HUES6 (cell line): ENCODE measurements at regions not wholly inside any gene's neighbourhood (a gene's known extent, or its start where the extent isn't known, plus 50 kb on each side); places are given as distances from the start of the nearest gene placed in this dataset.
"Not testable (repeated sequence)": the region's sequence is repeated elsewhere in the genome, so short reads cannot be mapped to it uniquely, and the experiment has no call there.

Source experiments
- H3K27ac ChIP-seq: 2 replicates; pipeline ENCODE4 v1.7.0; 2013; ENCODE audit warnings: low read depth, mild to moderate bottlenecking, low read length, inconsistent platforms
- H3K27me3 ChIP-seq: 2 replicates; pipeline ENCODE4 v1.6.1; 2013; ENCODE audit warnings: low read length; ENCODE audit not compliant: control insufficient read depth, insufficient read depth
- H3K36me3 ChIP-seq: 2 replicates; pipeline ENCODE4 v1.6.1; 2013; ENCODE audit warnings: low read length; ENCODE audit not compliant: control insufficient read depth, insufficient read depth
- H3K4me1 ChIP-seq: 2 replicates; pipeline ENCODE4 v1.6.1; 2013; ENCODE audit warnings: low read length; ENCODE audit not compliant: control insufficient read depth, insufficient read depth
- H3K4me3 ChIP-seq: 2 replicates; pipeline ENCODE4 v1.5.1; 2013; ENCODE audit warnings: low read depth, low read length
- H3K9ac ChIP-seq: one replicate; pipeline ENCODE4 v1.6.1; 2013; ENCODE audit warnings: mild to moderate bottlenecking, low read length
- H3K9me3 ChIP-seq: 2 replicates; pipeline ENCODE4 v1.6.1; 2013; ENCODE audit warnings: low read depth, low read length; ENCODE audit not compliant: control insufficient read depth, insufficient read depth

DNA sequence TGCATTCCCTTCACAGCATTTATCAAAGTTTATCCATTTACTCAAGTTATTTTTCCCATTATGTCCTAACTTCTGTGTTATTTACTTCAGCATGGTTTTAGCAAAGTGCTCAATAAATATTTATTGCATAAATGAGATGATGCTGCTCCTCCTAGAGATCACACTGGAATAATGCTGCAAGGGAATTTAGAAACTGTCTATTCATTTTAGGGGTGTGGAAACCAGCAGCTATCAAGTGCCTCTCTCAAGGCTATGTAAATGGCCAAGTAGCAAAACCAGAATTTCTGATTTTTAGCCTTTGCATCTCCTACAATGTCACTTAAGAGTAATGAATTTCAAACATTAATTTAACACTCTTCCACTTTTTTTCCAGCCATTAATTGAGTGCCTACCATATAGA is 316.2 kb downstream of the COL12A1 start:
- H3K27me3 ChIP-seq: no peaks in the 10 kb centered on the region
- H3K9ac ChIP-seq: no peak overlapping the region
- no peaks in the 10 kb centered on the region for H3K4me1 ChIP-seq
- no peak overlapping the region for H3K27ac ChIP-seq
- H3K36me3 ChIP-seq: no peaks in the 10 kb centered on the region
- no peaks in the 10 kb centered on the region for H3K9me3 ChIP-seq
- no peak overlapping the region for H3K4me3 ChIP-seq

DNA sequence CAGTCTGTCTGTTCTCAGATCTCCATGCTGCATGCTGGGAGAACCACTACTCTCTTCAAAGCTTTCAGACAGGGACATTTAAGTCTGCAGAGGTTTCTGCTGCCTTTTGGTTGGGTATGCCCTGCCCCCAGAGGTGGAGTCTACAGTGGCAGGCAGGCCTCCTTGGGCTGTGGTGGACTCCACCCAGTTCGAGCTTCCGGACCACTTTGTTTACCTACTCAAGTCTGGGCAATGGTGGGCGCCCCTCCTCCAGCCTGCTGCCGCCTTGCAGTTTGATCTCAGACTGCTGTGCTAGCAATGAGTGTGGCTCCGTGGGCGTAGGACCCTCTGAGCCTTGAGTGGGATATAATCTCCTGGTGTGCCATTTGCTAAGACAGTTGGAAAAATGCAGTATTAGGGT is 317.1 kb downstream of the COL12A1 start:
- H3K9ac ChIP-seq, H3K27me3 ChIP-seq, H3K9me3 ChIP-seq, H3K36me3 ChIP-seq, H3K4me3 ChIP-seq, H3K4me1 ChIP-seq, H3K27ac ChIP-seq: not testable (repeated sequence)

DNA sequence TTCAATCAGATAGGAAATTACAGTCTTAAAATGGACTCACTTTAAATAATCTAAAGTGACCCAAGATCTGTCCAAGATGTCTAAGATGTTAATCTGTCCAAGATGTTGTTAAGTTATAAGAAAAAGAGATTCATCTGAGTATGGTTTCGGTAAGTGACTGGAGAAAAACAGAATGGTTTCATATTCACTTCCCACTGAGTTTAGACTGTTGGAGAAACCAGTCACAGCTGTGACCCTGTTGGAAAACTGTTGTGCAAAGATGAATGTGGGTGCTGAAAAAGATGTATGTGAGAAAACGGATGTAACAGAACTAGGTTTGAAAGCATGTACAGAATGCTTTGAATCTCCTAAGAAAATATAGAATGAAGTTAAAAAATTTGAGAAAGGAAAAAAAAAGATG is 325.9 kb downstream of the COL12A1 start:
- H3K27me3 ChIP-seq: no peaks in the 10 kb centered on the region
- no peaks in the 10 kb centered on the region for H3K4me1 ChIP-seq
- H3K27ac ChIP-seq: no peak overlapping the region
- H3K9ac ChIP-seq: no peak overlapping the region
- H3K36me3 ChIP-seq: no peaks in the 10 kb centered on the region
- no peaks in the 10 kb centered on the region for H3K9me3 ChIP-seq
- no peak overlapping the region for H3K4me3 ChIP-seq

DNA sequence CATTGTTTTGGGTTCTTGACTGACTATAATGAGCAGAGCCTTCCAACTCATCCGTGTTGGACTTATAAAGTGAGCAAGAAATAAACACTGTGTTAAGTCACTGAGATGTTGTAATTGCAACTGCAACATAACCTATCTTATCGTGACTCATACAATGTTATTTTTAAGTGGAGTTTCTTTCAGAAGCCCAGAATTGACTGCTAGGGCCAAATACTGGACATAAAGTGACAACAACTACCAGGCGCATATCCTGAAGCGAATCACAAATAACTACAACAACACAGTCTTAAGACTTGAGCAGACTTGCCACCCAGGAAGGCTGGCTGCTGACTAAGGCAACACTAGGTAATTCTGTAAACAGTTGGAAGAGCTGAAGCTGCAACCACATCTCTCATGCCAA is 326.6 kb downstream of the COL12A1 start:
- Histone ChIP-seq H3K27ac (no peak overlapping the region), H3K9me3 (no peaks in the 10 kb centered on the region), H3K9ac (no peak overlapping the region), H3K27me3 (no peaks in the 10 kb centered on the region), H3K4me3 (no peak overlapping the region), H3K36me3 (no peaks in the 10 kb centered on the region), H3K4me1 (no peaks in the 10 kb centered on the region)

DNA sequence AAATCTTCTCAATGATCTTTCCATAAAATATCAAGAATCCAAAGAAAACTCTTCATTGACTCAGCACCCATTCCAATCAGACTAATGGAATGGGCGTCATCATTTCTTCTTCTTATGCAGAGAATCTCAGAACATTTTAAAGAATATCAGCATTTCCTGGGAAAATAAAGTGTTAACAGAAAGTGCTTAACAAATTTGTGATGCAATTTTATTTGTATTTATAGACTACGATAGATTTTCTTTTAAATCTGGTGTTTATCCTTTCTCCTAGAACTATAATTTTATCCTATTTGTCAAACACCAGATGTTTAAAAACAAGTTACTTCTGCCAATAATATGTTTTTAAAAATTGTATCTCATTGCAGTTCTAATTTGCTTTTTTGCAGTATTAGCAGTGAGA is 330.7 kb downstream of the COL12A1 start:
- no peaks in the 10 kb centered on the region for H3K27me3 ChIP-seq
- H3K36me3 ChIP-seq: no peaks in the 10 kb centered on the region
- no peaks in the 10 kb centered on the region for H3K4me1 ChIP-seq
- no peak overlapping the region for H3K4me3 ChIP-seq
- H3K27ac ChIP-seq: no peak overlapping the region
- H3K9me3 ChIP-seq: no peaks in the 10 kb centered on the region
- H3K9ac ChIP-seq: no peak overlapping the region

DNA sequence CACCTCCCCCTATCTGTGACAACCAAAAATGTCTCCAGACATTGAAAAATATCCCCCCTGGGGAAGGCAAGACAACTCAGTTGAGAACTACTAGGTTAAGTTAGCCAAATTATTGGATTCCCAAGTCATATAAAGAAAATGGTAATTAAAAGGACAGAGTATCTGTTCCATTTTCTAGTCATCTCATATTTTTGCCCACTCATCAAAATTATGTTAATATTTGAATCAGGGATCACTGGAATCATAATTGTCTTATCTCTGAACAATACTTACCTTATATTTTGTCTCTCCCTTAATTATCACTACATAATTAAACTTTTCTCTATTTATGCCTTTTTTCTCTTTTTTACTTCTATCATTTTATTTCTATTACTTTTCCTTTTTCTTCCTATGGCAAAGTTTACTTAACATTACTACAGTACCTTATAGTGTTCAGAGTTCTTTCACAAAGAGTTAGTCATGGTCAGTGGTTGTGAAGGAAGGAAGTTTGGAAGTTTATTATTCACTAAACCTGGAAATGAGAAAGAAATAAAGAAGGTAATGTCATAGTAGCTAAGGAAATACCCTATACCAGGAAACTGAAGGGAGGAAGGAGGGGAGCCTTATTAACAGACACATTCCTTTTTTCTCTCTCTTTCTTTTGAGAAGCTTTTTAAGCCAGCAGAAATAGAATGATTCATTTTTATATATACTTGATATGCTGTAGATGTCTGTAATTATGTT is 332.9 kb downstream of the COL12A1 start:
- no peaks in the 10 kb centered on the region for H3K4me1 ChIP-seq
- H3K36me3 ChIP-seq: no peaks in the 10 kb centered on the region
- H3K27me3 ChIP-seq: no peaks in the 10 kb centered on the region
- no peak overlapping the region for H3K4me3 ChIP-seq
- no peaks in the 10 kb centered on the region for H3K9me3 ChIP-seq
- no peak overlapping the region for H3K27ac ChIP-seq
- H3K9ac ChIP-seq: no peak overlapping the region

DNA sequence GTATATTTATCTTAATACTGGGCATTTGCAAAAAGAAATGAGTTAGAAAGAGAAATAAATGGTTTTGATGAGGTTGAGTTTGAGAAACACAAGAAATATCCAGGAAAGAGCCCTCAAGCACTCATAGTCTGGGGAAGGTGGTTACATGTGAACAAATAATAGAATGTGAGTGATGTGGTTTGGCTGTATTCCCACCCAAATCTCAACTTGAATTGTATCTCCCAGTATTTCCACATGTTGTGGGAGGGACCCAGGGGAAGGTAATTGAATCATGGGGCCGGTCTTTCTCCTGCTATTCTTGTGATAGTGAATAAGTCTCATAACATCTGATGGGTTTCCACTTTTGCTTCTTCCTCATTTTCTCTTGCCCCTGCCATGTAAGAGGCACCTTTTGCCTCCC is 334.1 kb downstream of the COL12A1 start:
- no peaks in the 10 kb centered on the region for H3K4me1 ChIP-seq
- H3K9me3 ChIP-seq: no peaks in the 10 kb centered on the region
- H3K27ac ChIP-seq: no peak overlapping the region
- H3K4me3 ChIP-seq: no peak overlapping the region
- no peaks in the 10 kb centered on the region for H3K27me3 ChIP-seq
- no peak overlapping the region for H3K9ac ChIP-seq
- H3K36me3 ChIP-seq: no peaks in the 10 kb centered on the region

DNA sequence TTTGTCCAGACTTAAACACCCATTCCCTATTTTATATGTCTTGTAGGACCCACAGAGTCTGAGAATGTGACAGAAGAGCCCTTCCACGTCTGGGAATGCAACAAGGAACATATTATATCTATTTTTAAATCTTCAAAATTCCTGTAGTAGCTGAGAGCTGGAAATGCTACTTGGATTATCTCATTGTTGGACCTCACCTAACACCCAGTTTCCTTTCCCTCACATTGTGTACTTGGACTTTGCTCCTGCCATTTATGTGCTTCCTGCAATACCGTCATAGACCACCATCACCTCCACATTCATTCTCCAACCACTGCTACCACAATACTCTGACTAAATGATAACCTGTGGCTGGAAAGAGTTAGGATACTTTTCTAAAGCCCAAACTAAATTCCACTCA is 335.4 kb downstream of the COL12A1 start:
- Histone ChIP-seq H3K9me3 (no peaks in the 10 kb centered on the region), H3K27ac (no peak overlapping the region), H3K36me3 (no peaks in the 10 kb centered on the region), H3K4me3 (no peak overlapping the region), H3K27me3 (no peaks in the 10 kb centered on the region), H3K4me1 (no peaks in the 10 kb centered on the region), H3K9ac (no peak overlapping the region)

DNA sequence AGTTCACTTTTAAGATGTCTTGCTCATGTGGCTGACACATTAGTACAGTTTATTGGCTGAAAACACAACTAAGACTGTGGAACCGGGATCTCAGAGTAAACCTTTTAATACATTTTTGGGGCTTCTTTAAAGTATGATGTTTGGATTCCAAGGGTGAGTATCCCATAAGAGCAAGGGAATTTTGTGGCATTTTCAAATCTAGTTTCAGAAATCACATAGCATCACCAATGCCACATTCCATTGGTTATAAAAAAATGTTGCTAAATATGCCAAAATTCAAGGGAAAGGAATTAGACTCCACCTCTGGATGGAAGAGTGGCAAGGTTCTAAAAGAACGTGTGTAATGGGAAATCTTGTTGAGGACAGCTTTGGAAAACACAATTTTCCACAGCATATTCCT is 338.6 kb downstream of the COL12A1 start:
- no peak overlapping the region for H3K4me3 ChIP-seq
- no peaks in the 10 kb centered on the region for H3K4me1 ChIP-seq
- no peaks in the 10 kb centered on the region for H3K27me3 ChIP-seq
- H3K36me3 ChIP-seq: no peaks in the 10 kb centered on the region
- H3K9ac ChIP-seq: no peak overlapping the region
- no peaks in the 10 kb centered on the region for H3K9me3 ChIP-seq
- H3K27ac ChIP-seq: no peak overlapping the region

DNA sequence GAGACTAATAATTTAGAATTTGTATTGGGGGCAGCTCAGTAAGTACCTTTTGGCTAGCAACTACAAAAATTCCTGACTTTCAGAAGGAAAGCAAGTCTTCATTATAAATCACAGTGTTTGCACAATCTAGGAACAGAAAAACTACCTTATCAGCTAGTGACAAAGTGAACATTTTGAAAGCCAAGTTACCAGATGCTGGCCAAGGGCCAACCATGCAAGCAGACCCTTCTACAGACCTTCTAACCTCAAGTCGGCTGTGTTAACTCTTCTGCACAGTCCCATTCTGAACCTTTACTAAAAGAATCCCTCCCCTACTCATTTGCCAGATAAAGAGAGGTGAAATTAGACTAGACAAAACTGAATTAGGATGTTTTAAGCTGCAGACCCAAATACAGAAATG is 341.9 kb downstream of the COL12A1 start:
- H3K4me3 ChIP-seq: no peak overlapping the region

DNA sequence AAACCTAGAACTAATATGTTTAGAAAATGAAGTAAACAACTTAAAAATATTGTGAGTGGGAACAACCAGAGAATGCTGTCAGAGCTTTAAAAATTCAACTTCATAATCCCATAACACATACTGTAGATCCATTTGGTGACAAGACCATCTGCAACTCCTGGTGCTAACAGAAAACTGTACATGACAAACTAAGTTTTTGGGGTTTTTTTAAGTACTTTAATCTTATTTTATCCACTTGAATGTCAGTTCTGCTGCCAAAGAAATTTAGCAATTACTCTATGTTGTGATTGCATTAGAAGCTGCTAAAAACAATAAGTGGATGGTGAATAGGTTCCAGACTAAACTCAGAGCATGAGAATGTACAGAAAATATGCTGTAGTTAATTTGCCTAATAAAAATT is 345.4 kb downstream of the COL12A1 start:
- H3K9me3 ChIP-seq: no peaks in the 10 kb centered on the region
- no peaks in the 10 kb centered on the region for H3K27me3 ChIP-seq
- H3K4me3 ChIP-seq: no peak overlapping the region
- no peak overlapping the region for H3K9ac ChIP-seq
- H3K4me1 ChIP-seq: no peaks in the 10 kb centered on the region
- H3K27ac ChIP-seq: no peak overlapping the region
- H3K36me3 ChIP-seq: no peaks in the 10 kb centered on the region

More for the DNA sequence above, 341.9 kb downstream of the COL12A1 start:
- Histone ChIP-seq H3K4me1 (no peaks in the 10 kb centered on the region), H3K36me3 (no peaks in the 10 kb centered on the region), H3K27me3 (no peaks in the 10 kb centered on the region), H3K9me3 (no peaks in the 10 kb centered on the region), H3K9ac (no peak overlapping the region), H3K27ac (no peak overlapping the region)

DNA sequence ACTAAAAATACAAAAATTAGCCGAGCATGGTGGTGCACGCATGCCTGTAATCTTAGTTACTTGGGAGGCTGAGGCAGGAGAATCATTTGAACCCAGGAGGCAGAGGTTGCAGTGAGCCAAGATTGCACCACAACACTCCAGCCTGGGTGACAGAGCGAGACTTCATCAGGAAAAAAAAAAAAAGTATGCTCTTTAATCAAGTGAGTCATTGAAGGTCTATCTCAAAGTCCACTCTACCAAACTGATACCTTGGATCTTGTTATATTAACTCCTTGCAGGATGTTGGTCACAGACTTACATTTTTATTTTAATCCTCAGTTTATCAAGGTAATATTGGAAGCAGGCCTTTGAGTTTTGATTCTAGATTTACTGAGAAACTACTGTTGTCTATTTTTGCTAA is 348.7 kb downstream of the COL12A1 start:
- H3K9ac ChIP-seq: no peak overlapping the region
- H3K36me3 ChIP-seq: no peaks in the 10 kb centered on the region
- no peaks in the 10 kb centered on the region for H3K27me3 ChIP-seq
- no peaks in the 10 kb centered on the region for H3K4me1 ChIP-seq
- H3K9me3 ChIP-seq: no peaks in the 10 kb centered on the region
- H3K27ac ChIP-seq: no peak overlapping the region
- no peak overlapping the region for H3K4me3 ChIP-seq
